IPS-18a (cell line): ENCODE measurements at regions not wholly inside any gene's neighbourhood (a gene's known extent, or its start where the extent isn't known, plus 50 kb on each side); places are given as distances from the start of the nearest gene placed in this dataset.

Experiments used
- H3K27ac ChIP-seq: one replicate; pipeline ENCODE4 v1.5.1; 2013; ENCODE audit warnings: low read length
- H3K27me3 ChIP-seq: one replicate; pipeline ENCODE4 v1.6.1; 2013; ENCODE audit warnings: mild to moderate bottlenecking, low read length; ENCODE audit not compliant: control insufficient read depth, insufficient read depth
- H3K36me3 ChIP-seq: one replicate; pipeline ENCODE4 v1.6.1; 2013; ENCODE audit warnings: low read depth, low read length; ENCODE audit not compliant: control insufficient read depth
- H3K4me1 ChIP-seq: one replicate; pipeline ENCODE4 v1.6.1; 2013; ENCODE audit warnings: low read depth, low read length; ENCODE audit not compliant: control insufficient read depth
- H3K4me3 ChIP-seq: one replicate; pipeline ENCODE4 v1.5.1; 2013; ENCODE audit warnings: low read length
- H3K9ac ChIP-seq: one replicate; pipeline ENCODE4 v1.6.1; 2013; ENCODE audit warnings: mild to moderate bottlenecking, low read length, moderate library complexity
- H3K9me3 ChIP-seq: one replicate; pipeline ENCODE4 v1.6.1; 2013; ENCODE audit warnings: low read depth, low read length; ENCODE audit not compliant: control insufficient read depth

DNA sequence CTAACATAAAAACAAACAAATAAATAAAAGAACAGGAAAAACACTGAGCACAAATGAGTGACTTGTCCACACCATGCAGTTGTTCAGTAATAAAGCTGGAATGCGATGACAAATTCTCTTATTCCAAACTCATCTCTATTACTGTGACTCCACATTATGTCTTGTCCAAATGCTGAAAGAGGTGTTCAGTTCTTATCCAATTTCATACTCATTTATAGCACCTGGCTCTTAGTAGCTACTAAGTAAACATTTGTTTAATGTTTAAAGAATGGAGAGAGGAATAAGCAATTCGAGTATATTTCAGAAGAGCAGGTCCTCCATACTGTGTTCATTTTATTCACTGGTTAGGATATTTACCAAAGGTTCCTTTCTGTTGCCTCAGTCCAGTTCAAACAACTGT, 439.0 kb upstream of the JAG1 start:
- Histone ChIP-seq H3K9ac (no peak overlapping the region), H3K4me1 (peaks cover 7% of the 10 kb centered on the region), H3K9me3 (no peaks in the 10 kb centered on the region), H3K36me3 (no peaks in the 10 kb centered on the region), H3K27ac (no peak overlapping the region), H3K4me3 (no peak overlapping the region), H3K27me3 (no peaks in the 10 kb centered on the region)

DNA sequence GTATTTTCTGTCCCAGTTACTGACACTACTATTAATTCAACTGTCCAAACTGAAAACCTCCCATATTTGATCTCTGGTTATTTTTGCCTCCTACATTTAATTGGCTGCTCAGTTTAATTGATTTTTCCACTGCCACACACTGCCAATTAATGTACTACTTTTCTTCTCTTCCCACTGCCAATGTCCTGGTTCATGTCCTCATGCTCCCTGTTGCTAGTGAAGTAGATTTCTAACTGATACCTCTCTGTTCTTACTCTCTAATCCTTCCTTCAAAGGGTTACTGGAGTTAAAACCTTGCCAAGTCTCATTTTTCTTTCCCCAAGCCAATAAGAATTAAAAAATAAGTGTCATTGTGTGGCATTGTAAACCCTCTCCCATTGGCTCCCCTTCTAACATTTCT, 440.6 kb upstream of the JAG1 start:
- Histone ChIP-seq H3K27me3 (no peaks in the 10 kb centered on the region), H3K36me3 (no peaks in the 10 kb centered on the region), H3K27ac (no peak overlapping the region), H3K4me1 (no peaks in the 10 kb centered on the region), H3K9me3 (no peaks in the 10 kb centered on the region), H3K4me3 (no peak overlapping the region), H3K9ac (no peak overlapping the region)

DNA sequence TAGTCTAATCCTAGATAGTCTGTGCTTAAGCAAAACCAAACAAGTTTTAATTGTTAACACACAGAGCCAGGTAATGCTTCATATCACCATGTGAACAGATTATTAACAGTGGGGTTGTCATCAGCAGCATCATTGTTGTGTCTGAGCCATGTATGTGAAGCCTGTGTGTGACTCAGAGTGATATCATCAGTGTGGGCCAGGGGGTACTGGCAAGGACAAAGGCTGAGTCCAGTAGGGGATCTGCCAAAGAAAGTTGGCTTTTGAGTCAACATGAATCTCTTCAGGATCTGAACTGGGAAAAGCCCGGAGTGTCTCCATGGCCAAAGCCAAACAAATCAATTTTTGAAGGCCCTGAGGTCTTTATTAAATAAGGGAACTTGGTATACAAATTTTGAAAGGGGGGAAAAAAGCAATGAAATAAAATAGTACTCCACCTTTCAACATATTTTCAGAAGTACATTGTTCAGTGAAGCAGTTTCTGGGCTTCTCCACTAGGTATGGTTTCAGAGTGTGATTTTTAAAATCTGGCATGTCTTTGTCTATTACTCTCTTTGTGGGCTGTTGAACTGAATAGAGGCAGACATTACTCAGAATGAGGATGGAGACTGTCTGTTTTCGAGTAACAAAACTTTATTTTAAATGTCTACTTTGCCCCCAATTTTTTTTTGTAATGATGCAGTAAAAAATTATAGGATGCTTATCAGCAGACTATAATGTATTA, 444.2 kb upstream of the JAG1 start:
- Histone ChIP-seq H3K4me3 (no peak overlapping the region), H3K36me3 (no peaks in the 10 kb centered on the region), H3K27me3 (no peaks in the 10 kb centered on the region), H3K27ac (no peak overlapping the region), H3K9me3 (no peaks in the 10 kb centered on the region), H3K9ac (no peak overlapping the region), H3K4me1 (no peaks in the 10 kb centered on the region)

DNA sequence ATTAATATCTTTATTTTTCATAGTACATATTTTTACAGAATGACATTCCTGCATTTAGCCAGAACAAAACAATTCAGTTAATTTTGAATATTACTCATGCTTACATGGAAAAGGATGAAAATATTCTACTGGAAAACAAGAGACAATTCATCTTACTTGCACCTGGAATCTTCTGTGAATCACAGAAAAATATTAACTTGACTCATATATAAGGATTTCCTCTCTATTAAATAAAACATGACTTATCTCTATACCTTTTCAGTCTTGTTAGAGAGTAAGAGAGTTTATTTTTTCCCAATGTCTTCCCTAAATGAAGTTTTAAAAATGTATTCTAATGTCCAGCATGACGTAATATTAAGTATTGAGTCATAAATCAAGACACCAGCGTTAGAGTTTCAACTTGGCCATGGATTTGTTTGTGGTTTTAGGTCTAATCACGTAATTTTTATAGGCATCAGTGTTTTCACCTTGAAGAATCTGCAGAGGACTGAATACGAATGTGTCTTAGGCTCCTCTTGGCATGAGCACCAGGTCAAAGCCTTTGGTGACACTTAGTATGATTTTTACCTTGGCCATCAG, 445.1 kb upstream of the JAG1 start:
- no peak overlapping the region for H3K9ac ChIP-seq
- no peaks in the 10 kb centered on the region for H3K27me3 ChIP-seq
- H3K36me3 ChIP-seq = no peaks in the 10 kb centered on the region
- H3K4me1 ChIP-seq = no peaks in the 10 kb centered on the region
- no peak overlapping the region for H3K27ac ChIP-seq
- H3K9me3 ChIP-seq = no peaks in the 10 kb centered on the region
- no peak overlapping the region for H3K4me3 ChIP-seq

DNA sequence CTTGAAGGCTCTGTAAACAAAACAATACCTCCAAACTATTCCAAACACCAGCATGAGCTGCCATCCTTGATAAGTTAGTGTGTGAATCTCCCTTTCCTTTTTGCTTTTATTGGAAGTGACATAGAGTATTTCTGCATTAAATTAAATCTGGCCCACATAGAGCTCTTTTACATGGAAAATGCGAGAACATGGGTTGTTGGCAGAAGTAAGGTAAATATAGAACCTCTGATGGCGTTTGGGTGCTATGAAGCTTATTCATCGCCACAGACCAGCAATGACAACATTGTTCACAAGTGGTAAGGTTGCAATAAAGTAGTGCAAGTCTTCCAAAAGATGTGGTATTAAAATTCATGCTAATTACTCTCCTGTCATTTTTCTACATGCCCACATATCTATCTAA, 445.8 kb upstream of the JAG1 start:
- Histone ChIP-seq H3K27me3 (no peaks in the 10 kb centered on the region), H3K36me3 (no peaks in the 10 kb centered on the region), H3K4me1 (no peaks in the 10 kb centered on the region), H3K27ac (no peak overlapping the region), H3K9ac (no peak overlapping the region), H3K9me3 (no peaks in the 10 kb centered on the region), H3K4me3 (no peak overlapping the region)

DNA sequence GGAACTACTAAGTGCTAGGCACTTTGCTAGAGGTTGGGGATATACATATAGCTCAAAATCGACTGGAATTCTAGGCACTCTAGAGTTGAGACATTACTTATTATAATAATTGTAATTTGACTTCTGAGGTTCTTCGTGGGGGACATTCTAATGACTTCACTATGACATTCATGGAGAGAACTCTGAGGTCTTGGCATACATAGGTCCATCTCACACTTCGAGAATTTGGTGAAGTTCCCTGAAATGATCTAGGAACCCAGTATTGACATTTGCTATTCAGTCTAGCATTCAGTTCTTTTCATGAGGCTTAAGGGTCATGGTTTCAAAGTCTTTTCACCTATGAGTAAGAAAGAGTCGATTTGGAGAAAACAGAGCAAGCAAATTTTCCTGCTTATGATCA, 446.6 kb upstream of the JAG1 start:
- no peaks in the 10 kb centered on the region for H3K27me3 ChIP-seq
- no peak overlapping the region for H3K27ac ChIP-seq
- no peak overlapping the region for H3K9ac ChIP-seq
- H3K4me1 ChIP-seq = no peaks in the 10 kb centered on the region
- H3K9me3 ChIP-seq = no peaks in the 10 kb centered on the region
- no peaks in the 10 kb centered on the region for H3K36me3 ChIP-seq
- no peak overlapping the region for H3K4me3 ChIP-seq

DNA sequence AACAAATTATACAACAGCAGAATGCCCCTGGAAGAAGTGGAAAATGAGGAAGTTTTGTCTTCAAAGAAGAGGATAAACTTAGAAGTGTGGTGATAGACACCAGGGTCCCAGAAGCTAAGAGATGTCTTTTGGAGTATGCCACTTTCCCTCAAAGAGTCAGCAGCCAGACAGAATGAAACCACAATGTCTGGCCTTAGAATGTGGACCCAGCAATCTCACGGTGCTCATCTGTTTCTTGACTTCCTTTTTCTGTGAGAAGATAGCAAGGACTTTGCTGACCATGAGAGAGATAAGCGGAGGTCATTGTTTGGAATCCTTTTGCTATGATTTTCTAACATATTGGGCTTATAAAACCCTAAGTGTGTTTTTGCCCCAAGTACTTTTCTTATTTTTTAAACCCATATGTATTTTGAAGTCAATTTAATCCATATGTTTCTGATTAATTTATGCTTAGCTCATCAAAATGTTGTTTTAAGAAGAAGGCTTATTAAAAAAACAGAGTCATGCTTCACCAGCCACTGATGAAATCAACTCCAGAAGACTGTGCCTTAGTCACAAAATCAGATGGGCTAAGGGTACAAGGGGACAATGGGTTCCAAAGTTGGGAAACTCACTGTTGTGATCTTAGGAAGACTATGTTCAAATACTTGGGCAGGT, 451.2 kb upstream of the JAG1 start:
- Histone ChIP-seq H3K9me3 (no peaks in the 10 kb centered on the region), H3K4me1 (no peaks in the 10 kb centered on the region), H3K27me3 (no peaks in the 10 kb centered on the region), H3K9ac (no peak overlapping the region), H3K36me3 (no peaks in the 10 kb centered on the region), H3K4me3 (no peak overlapping the region), H3K27ac (no peak overlapping the region)

DNA sequence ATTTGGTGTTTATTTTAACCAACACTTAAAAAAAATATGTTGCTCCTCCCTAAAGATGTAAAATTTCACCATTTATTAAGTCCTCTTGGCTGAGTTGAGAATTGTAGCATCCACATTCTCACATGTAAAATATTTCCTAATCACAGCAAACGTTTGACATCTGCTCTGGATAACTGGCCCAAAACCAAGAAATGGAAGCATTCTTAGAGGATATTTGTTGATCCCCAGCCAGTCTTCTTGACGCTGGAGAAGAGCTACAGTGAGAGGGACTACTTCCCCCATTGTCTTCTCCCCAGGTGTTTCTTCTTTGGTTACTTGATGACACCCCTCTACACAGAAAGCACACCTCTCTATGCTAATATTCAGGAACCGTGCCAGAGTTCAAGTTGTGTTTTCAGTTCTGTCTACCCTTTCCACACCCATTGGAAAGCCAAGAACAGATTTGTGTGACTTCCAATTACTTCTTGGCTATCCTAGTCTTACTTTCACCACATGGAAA, 454.5 kb upstream of the JAG1 start:
- no peaks in the 10 kb centered on the region for H3K36me3 ChIP-seq
- H3K4me3 ChIP-seq = no peak overlapping the region
- H3K9me3 ChIP-seq = no peaks in the 10 kb centered on the region
- H3K4me1 ChIP-seq = no peaks in the 10 kb centered on the region
- H3K9ac ChIP-seq = no peak overlapping the region
- H3K27me3 ChIP-seq = no peaks in the 10 kb centered on the region
- H3K27ac ChIP-seq = no peak overlapping the region

DNA sequence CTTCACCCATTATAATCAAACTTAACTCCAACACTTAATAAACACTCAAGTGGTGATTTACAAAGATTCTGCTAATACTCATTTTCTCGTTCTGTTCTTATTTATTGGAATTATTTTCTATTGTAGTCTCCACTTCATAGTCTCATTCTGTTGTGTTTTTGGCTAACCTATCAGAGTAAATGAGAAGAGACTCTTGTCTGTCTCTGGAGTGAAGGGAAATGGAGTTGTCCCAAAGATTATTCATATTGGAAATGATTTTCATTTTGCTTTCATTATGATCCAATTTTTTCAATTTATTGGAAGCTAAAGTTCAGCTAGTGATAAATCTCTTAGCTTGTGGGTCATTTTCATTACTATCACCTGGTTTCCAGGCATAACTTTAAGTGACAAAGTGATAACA, 454.9 kb upstream of the JAG1 start:
- H3K27ac ChIP-seq = no peak overlapping the region
- H3K4me3 ChIP-seq = no peak overlapping the region
- no peak overlapping the region for H3K9ac ChIP-seq
- no peaks in the 10 kb centered on the region for H3K36me3 ChIP-seq
- H3K27me3 ChIP-seq = no peaks in the 10 kb centered on the region
- no peaks in the 10 kb centered on the region for H3K4me1 ChIP-seq
- no peaks in the 10 kb centered on the region for H3K9me3 ChIP-seq

DNA sequence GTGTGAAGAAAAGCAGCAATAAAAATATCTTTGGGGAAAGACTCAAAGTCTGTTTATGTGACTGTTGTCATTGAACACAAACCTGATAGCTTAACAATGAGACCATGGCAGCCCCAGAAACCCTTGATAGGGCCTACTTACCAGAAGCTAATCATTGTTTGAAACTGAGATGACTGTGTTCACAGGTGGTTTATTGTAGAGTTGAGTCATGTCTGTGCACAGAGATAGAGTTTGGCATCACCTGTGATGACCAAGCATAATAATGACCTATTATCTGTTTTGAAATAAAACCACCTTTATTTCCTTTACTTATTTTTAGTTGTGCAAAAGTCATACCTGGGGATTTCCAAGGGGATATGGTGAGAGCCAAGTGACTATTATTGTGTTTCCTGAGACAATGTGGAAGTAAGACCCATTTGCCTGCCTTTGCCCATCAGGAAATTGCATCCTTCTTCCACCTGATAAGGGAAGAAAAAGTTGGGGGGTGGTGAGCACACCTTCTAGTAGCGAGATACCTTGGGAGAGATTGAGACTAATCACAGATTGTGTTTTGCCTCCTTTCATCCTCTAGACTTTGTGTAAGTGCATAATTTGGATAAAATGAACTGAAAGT, 456.9 kb upstream of the JAG1 start:
- Histone ChIP-seq H3K27me3 (no peaks in the 10 kb centered on the region), H3K4me3 (no peak overlapping the region), H3K9me3 (no peaks in the 10 kb centered on the region), H3K4me1 (no peaks in the 10 kb centered on the region), H3K27ac (no peak overlapping the region), H3K36me3 (no peaks in the 10 kb centered on the region), H3K9ac (no peak overlapping the region)

DNA sequence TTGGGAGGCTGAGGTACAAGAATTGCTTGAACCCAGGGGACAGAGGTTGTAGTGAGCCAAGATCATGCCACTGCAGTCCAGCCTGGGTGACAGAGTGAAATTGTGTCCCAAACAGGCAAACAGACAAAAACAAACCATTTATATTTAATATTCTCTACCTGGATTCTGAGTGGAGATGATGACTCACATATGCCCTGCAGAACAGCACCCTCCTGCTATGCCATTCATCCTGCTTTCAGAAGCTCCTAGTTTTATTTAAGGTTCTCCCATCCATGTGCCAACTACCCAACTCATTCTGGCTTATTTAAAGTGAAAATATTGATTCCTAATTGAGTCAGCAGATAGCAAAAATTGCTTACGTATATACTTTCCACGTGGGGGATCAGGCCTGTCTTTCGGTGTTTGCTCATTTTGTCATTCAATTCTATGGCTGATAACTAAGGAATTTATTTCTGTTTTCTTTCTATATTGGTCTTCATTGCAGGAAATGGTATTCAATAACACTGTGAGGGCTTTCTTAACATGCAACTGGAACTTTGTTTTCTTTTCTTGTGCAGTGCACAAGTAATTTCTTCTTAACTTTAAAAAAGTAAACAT, 459.1 kb upstream of the JAG1 start:
- Histone ChIP-seq H3K4me3 (no peak overlapping the region), H3K36me3 (no peaks in the 10 kb centered on the region), H3K4me1 (no peaks in the 10 kb centered on the region), H3K9ac (no peak overlapping the region), H3K9me3 (no peaks in the 10 kb centered on the region), H3K27ac (no peak overlapping the region), H3K27me3 (no peaks in the 10 kb centered on the region)
